Keratinocyte (primary cell): ENCODE measurements at regions not wholly inside any gene's neighbourhood (a gene's known extent, or its start where the extent isn't known, plus 50 kb on each side); places are given as distances from the start of the nearest gene placed in this dataset.

Experiments
- EZH2 ChIP-seq: IDR thresholded peaks from one replicate; pipeline ENCODE4 v1.6.1; 2012; ENCODE audit warnings: inconsistent platforms, mild to moderate bottlenecking, low read length, moderate library complexity
- TF ChIP-seq, protein P1 (sequence below), 3 experiments: IDR thresholded peaks in 1 of 3; conservative IDR thresholded peaks in 1 of 3; optimal IDR thresholded peaks in 1 of 3; 2 replicates in 2 of 3; 3 replicates in 1 of 3; pipeline versions ENCODE3 to v1.5.1; 2011; ENCODE audit warnings: low read length in 3 of 3, mild to moderate bottlenecking in 3 of 3, moderate library complexity in 2 of 3, control low read depth in 1 of 3, inconsistent platforms in 1 of 3; ENCODE audit not compliant: insufficient read depth in 2 of 3; ENCODE audit errors: extremely low read depth in 1 of 3

DNA sequence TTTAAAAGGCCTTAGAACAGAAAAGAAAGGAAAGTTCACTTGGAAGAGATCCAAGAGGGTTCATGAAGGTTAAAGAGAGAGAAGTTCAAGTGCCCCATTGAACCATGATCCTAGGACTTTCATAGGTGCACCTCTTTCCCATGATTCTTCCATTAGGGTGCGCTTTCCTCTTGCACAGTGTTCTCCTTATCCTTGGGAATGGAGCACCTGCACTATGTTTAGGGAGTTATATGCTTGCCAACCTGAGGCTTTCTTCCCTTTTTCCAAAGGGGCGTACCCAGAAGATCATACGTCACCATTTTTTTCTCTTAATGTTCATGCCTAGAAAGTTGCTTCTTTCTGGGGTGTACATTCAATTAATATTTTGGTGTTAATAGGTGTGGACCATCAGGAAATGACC lies 908.0 kb upstream of the SORCS1 start:
- TF ChIP-seq, protein P1, sequence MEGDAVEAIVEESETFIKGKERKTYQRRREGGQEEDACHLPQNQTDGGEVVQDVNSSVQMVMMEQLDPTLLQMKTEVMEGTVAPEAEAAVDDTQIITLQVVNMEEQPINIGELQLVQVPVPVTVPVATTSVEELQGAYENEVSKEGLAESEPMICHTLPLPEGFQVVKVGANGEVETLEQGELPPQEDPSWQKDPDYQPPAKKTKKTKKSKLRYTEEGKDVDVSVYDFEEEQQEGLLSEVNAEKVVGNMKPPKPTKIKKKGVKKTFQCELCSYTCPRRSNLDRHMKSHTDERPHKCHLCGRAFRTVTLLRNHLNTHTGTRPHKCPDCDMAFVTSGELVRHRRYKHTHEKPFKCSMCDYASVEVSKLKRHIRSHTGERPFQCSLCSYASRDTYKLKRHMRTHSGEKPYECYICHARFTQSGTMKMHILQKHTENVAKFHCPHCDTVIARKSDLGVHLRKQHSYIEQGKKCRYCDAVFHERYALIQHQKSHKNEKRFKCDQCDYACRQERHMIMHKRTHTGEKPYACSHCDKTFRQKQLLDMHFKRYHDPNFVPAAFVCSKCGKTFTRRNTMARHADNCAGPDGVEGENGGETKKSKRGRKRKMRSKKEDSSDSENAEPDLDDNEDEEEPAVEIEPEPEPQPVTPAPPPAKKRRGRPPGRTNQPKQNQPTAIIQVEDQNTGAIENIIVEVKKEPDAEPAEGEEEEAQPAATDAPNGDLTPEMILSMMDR (optimal IDR thresholded peaks at IDR 0.05 in 1 of 3, IDR thresholded peaks at IDR 0.05 in 1 of 3, conservative IDR thresholded peaks at IDR 0.05 in 1 of 3; ENCODE audit: extremely low read depth in 1 of 3, insufficient read depth in 2 of 3, low read length in 3 of 3): no peak
- TF ChIP-seq EZH2: no peak
